H1 (cell line): ENCODE measurements at regions not wholly inside any gene's neighbourhood (a gene's known extent, or its start where the extent isn't known, plus 50 kb on each side); places are given as distances from the start of the nearest gene placed in this dataset.

Experiments
- CTCF ChIA-PET: fragments of 300-600 bp; sonication (Branson Sonifier 250); formaldehyde crosslinking; loops from one replicate; lab custom pipeline; 2021; ENCODE audit not compliant: partially characterized antibody; lab: Charles Lee
- POLR2A ChIA-PET: fragments of 300-600 bp; sonication (Branson Sonifier 250); formaldehyde crosslinking; loops from one replicate; lab custom pipeline; 2021; ENCODE audit warnings: inconsistent platforms; ENCODE audit not compliant: partially characterized antibody; lab: Charles Lee
- DNase-seq, 2 experiments: peaks; one replicate each; pipeline versions ENCODE4 v3.0.0 to v3.0.0-alpha.2; 2010 to 2022; ENCODE audit warnings: low spot score in 2 of 2, low read depth in 1 of 2, mixed read lengths in 1 of 2
- FAIRE-seq: peaks from 2 replicates; lab custom pipeline; 2011; peaks lifted over from hg19 to GRCh38; lab: Jason Lieb, UNC
- H2AFZ ChIP-seq: 2 replicates; pipeline ENCODE4 v1.8.1; 2012; ENCODE audit warnings: low read length, inconsistent platforms
- H2AK5ac ChIP-seq: 2 replicates; pipeline ENCODE4 v1.6.1; 2013; ENCODE audit warnings: low read depth, low read length
- H2BK120ac ChIP-seq: replicated peaks from 2 replicates; pipeline ENCODE3; 2013; ENCODE audit warnings: low read depth, low read length, inconsistent platforms
- H2BK12ac ChIP-seq: 2 replicates; pipeline ENCODE4 v1.6.1; 2013; ENCODE audit warnings: low read depth, low read length
- H2BK15ac ChIP-seq: 2 replicates; pipeline ENCODE4 v1.6.1; 2013; ENCODE audit warnings: low read length
- H2BK20ac ChIP-seq: 2 replicates; pipeline ENCODE4 v1.6.1; 2013; ENCODE audit warnings: low read length
- H2BK5ac ChIP-seq: 2 replicates; pipeline ENCODE4 v1.6.1; 2013; ENCODE audit warnings: low read depth, low read length
- H3K14ac ChIP-seq: 2 replicates; pipeline ENCODE4 v1.6.1; 2013; ENCODE audit warnings: inconsistent platforms; ENCODE audit not compliant: insufficient read length
- H3K18ac ChIP-seq: 2 replicates; pipeline ENCODE4 v1.6.1; 2013; ENCODE audit warnings: low read length; ENCODE audit errors: extremely low read depth
- H3K23ac ChIP-seq: 2 replicates; pipeline ENCODE4 v1.6.1; 2013; ENCODE audit warnings: inconsistent platforms; ENCODE audit not compliant: insufficient read length
- H3K23me2 ChIP-seq: 2 replicates; pipeline ENCODE4 v1.6.1; 2013; ENCODE audit warnings: low read depth, low read length
- H3K27ac ChIP-seq: 2 replicates; pipeline ENCODE4 v1.6.1; 2011; ENCODE audit warnings: low read depth, low read length, inconsistent platforms
- H3K27me3 ChIP-seq, 4 experiments: replicated peaks in 1 of 4; 1 replicate in 1 of 4; 2 replicates in 3 of 4; pipeline versions ENCODE4 v1.6.1 to v1.8.1; 2011 to 2013; ENCODE audit warnings: low read length in 3 of 4, mild to moderate bottlenecking in 3 of 4, inconsistent platforms in 2 of 4, mixed read lengths in 2 of 4, moderate library complexity in 1 of 4; ENCODE audit not compliant: control insufficient read depth in 3 of 4, insufficient read depth in 3 of 4; ENCODE audit errors: extremely low read depth in 1 of 4
- H3K36me3 ChIP-seq, 4 experiments: 2 replicates each; pipeline versions ENCODE4 v1.6.1 to v1.8.1; 2011 to 2013; ENCODE audit warnings: mild to moderate bottlenecking in 4 of 4, low read length in 3 of 4, moderate library complexity in 2 of 4, control low read depth in 1 of 4, inconsistent platforms in 1 of 4; ENCODE audit not compliant: insufficient read depth in 4 of 4, control insufficient read depth in 2 of 4
- H3K4ac ChIP-seq: replicated peaks from 2 replicates; pipeline ENCODE3; 2013; ENCODE audit warnings: low read length, low read depth, mixed read lengths, inconsistent platforms; ENCODE audit not compliant: insufficient read length
- H3K4me1 ChIP-seq, 4 experiments: replicated peaks in 1 of 4; 1 replicate in 1 of 4; 2 replicates in 3 of 4; pipeline versions ENCODE4 v1.6.1 to v1.8.1; 2011 to 2013; ENCODE audit warnings: low read length in 3 of 4, inconsistent platforms in 2 of 4, mixed read lengths in 1 of 4; ENCODE audit not compliant: insufficient read depth in 4 of 4, control insufficient read depth in 3 of 4
- H3K4me2 ChIP-seq, 2 experiments: 2 replicates each; pipeline versions ENCODE4 v1.6.1 to v1.8.1; 2011 to 2013; ENCODE audit warnings: low read depth in 2 of 2, low read length in 2 of 2, control low read depth in 1 of 2, inconsistent platforms in 1 of 2, mild to moderate bottlenecking in 1 of 2; ENCODE audit not compliant: insufficient read depth in 1 of 2
- H3K4me3 ChIP-seq, 4 experiments: fragments of 200-600, 300-600 bp in 1 of 4; sonication (generic), shearing (Covaris generic), sonication (Bioruptor Twin) in 1 of 4; 2 replicates each; pipeline versions ENCODE4 v1.5.1 to v1.8.1; 2011 to 2016; ENCODE audit warnings: low read length in 4 of 4, low read depth in 3 of 4, control low read depth in 2 of 4, inconsistent platforms in 2 of 4, mild to moderate bottlenecking in 2 of 4, mixed read lengths in 1 of 4, moderate library complexity in 1 of 4; ENCODE audit not compliant: insufficient read depth in 2 of 4; ENCODE audit errors: extremely low read depth in 1 of 4
- H3K56ac ChIP-seq: replicated peaks from 2 replicates; pipeline ENCODE3; 2013; ENCODE audit warnings: low read depth, mild to moderate bottlenecking, mixed read lengths, low read length, inconsistent platforms; ENCODE audit not compliant: insufficient read length
- H3K79me1 ChIP-seq: 2 replicates; pipeline ENCODE4 v1.6.1; 2013; ENCODE audit warnings: low read depth, low read length, control low read depth
- H3K79me2 ChIP-seq, 2 experiments: 2 replicates each; pipeline versions ENCODE4 v1.6.1 to v1.8.1; 2012 to 2013; ENCODE audit warnings: low read length in 2 of 2, mild to moderate bottlenecking in 2 of 2, inconsistent platforms in 1 of 2; ENCODE audit not compliant: insufficient read depth in 2 of 2, control insufficient read depth in 1 of 2
- H3K9ac ChIP-seq, 4 experiments: replicated peaks in 1 of 4; 1 replicate in 1 of 4; 2 replicates in 3 of 4; pipeline versions ENCODE4 v1.6.1 to v1.8.1; 2011 to 2013; ENCODE audit warnings: low read depth in 3 of 4, low read length in 3 of 4, control low read depth in 2 of 4, mild to moderate bottlenecking in 2 of 4, moderate library complexity in 2 of 4, inconsistent platforms in 1 of 4; ENCODE audit errors: extremely low read depth in 1 of 4
- H3K9me3 ChIP-seq, 2 experiments: 2 replicates each; pipeline versions ENCODE4 v1.6.1 to v1.8.1; 2012 to 2013; ENCODE audit warnings: mild to moderate bottlenecking in 2 of 2, moderate library complexity in 2 of 2, control low read depth in 1 of 2, inconsistent platforms in 1 of 2, low read depth in 1 of 2, low read length in 1 of 2, mixed read lengths in 1 of 2; ENCODE audit not compliant: insufficient read depth in 2 of 2
- H4K20me1 ChIP-seq, 2 experiments: replicated peaks in 1 of 2; 2 replicates each; pipeline versions ENCODE3 to v1.8.1; 2011 to 2013; ENCODE audit warnings: inconsistent platforms in 2 of 2, low read length in 2 of 2, mild to moderate bottlenecking in 1 of 2; ENCODE audit not compliant: insufficient read depth in 2 of 2, control insufficient read depth in 1 of 2
- H4K5ac ChIP-seq: 2 replicates; pipeline ENCODE4 v1.6.1; 2013; ENCODE audit warnings: low read length, low read depth, mixed read lengths, inconsistent platforms; ENCODE audit not compliant: insufficient read length
- H4K8ac ChIP-seq: 2 replicates; pipeline ENCODE4 v1.8.0; 2013; ENCODE audit warnings: mild to moderate bottlenecking, moderate library complexity, low read length, inconsistent platforms; ENCODE audit not compliant: insufficient read depth; ENCODE audit errors: extremely low read depth
- H4K91ac ChIP-seq: replicated peaks from 2 replicates; pipeline ENCODE3; 2013; ENCODE audit warnings: low read length, mixed read lengths, inconsistent platforms; ENCODE audit not compliant: insufficient read length
- EZH2 ChIP-seq: fragments of 200-600 bp; sonication (generic); IDR thresholded peaks from 2 replicates; pipeline ENCODE4 v1.7.1; 2012; ENCODE audit warnings: low read depth, mild to moderate bottlenecking, moderate library complexity, low read length, inconsistent platforms; ENCODE audit not compliant: severe bottlenecking
- HDAC2 ChIP-seq, 2 experiments: fragments of 300-600 bp in 1 of 2; sonication (generic) in 1 of 2; IDR thresholded peaks; 2 replicates each; pipeline ENCODE4 v1.6.1; 2011 to 2012; ENCODE audit warnings: low read depth in 2 of 2, low read length in 2 of 2, mild to moderate bottlenecking in 2 of 2, moderate library complexity in 2 of 2, borderline replicate concordance in 1 of 2, inconsistent platforms in 1 of 2
- JUND ChIP-seq: IDR thresholded peaks from 2 replicates; pipeline ENCODE4 v1.6.1; 2011; ENCODE audit warnings: mild to moderate bottlenecking, improper control_type of control experiment, low read length
- KDM4A ChIP-seq: IDR thresholded peaks from one replicate; pipeline ENCODE4 v1.7.1; 2012; ENCODE audit warnings: low read depth, mild to moderate bottlenecking, moderate library complexity, low read length, inconsistent platforms; ENCODE audit not compliant: severe bottlenecking
- KDM5A ChIP-seq: fragments of 200-600 bp; IDR thresholded peaks from 2 replicates; pipeline ENCODE4 v1.7.1; 2012; ENCODE audit warnings: mild to moderate bottlenecking, low read length, inconsistent platforms, mixed read lengths
- RNF2 ChIP-seq: fragments of 200-900, 300-1000 bp; sonication (generic); IDR thresholded peaks from 2 replicates; pipeline ENCODE4 v1.7.1; 2016; ENCODE audit warnings: borderline replicate concordance, low read depth, mild to moderate bottlenecking, antibody characterized with exemption, low read length; ENCODE audit not compliant: poor library complexity, severe bottlenecking; ENCODE audit errors: missing control alignments
- SAP30 ChIP-seq: fragments of 300-600 bp; sonication (generic); IDR thresholded peaks from 2 replicates; pipeline ENCODE4 v1.7.1; 2012; ENCODE audit warnings: low read length, moderate library complexity, mild to moderate bottlenecking, inconsistent platforms; ENCODE audit not compliant: insufficient read depth, insufficient replicate concordance
- SP2 ChIP-seq: IDR thresholded peaks from 2 replicates; pipeline ENCODE4 v1.6.1; 2012; ENCODE audit warnings: mild to moderate bottlenecking, low read length, inconsistent platforms
- TCF12 ChIP-seq: IDR thresholded peaks from 2 replicates; pipeline ENCODE4 v1.6.1; 2011; ENCODE audit warnings: low read depth, mild to moderate bottlenecking, low read length
- WGBS, 2 experiments: shearing (Covaris generic) in 1 of 2; methylation state at CpG; one replicate each; pipeline versions ENCODE4 v1.1.6 to v1.1.7; 2013 to 2015; ENCODE audit warnings: low lambda C conversion rate in 2 of 2, mixed read lengths in 2 of 2, inconsistent platforms in 1 of 2, low coverage in 1 of 2, missing lambda C conversion rate in 1 of 2; ENCODE audit not compliant: insufficient replicate concordance in 2 of 2, insufficient coverage in 1 of 2, insufficient read length in 1 of 2; ENCODE audit errors: extremely low coverage in 1 of 2, missing lambda C conversion rate in 1 of 2; 5-methylcytosine and 5-hydroxymethylcytosine counted together

- Histone ChIP-seq H2AK5ac (no peak overlapping the region), H3K27ac (no peak overlapping the region), H3K23me2 (no peaks in the 10 kb centered on the region; the same call in 1 of the 2 replicates), H3K9ac (no peak overlapping the region), H4K5ac (no peak overlapping the region), H3K79me2 (no peaks in the 10 kb centered on the region), H3K4me2 (no peak overlapping the region), H3K79me1 (no peaks in the 10 kb centered on the region), H2BK120ac (no peak overlapping the region), H3K4me1 (no peaks in the 10 kb centered on the region), H2BK15ac (no peak overlapping the region), H2AFZ (no peak overlapping the region), H4K8ac (no peak overlapping the region), H2BK12ac (no peak overlapping the region), H3K4ac (no peak overlapping the region), H2BK5ac (no peak overlapping the region), H4K20me1 (no peaks in the 10 kb centered on the region), H3K14ac (no peak overlapping the region), H3K23ac (no peak overlapping the region), H2BK20ac (no peak overlapping the region), H4K91ac (no peak overlapping the region), H3K27me3 (no peaks in the 10 kb centered on the region), H3K4me3 (no peak overlapping the region), H3K9me3 (no peaks in the 10 kb centered on the region), H3K56ac (no peak overlapping the region), H3K18ac (no peak overlapping the region), H3K36me3 (no peaks in the 10 kb centered on the region; a peak in 1 of 8 replicates)
- WGBS, 2 experiments = 88% methylated on average over 4 of the region's 4 CpGs; no CpG with 5 or more reads in 1 of the 2 experiments
- ChIA-PET CTCF (interaction anchor here (0.6 to 1.5 kb wide), 3 partner anchors 9 to 396 kb away, joined by 3 to 5 read pairs (median 5); no protein-coding TSS in a partner anchor), POLR2A (no interaction called here)
- no peak for TF ChIP-seq EZH2
- no peak for TF ChIP-seq SP2
- TF ChIP-seq HDAC2 (IDR thresholded peaks at IDR 0.05; ENCODE audit: borderline replicate concordance in 1 of 2, low read depth in 2 of 2, low read length in 2 of 2) = no peak
- TF ChIP-seq RNF2 = no peak
- TF ChIP-seq KDM5A = no peak
- TF ChIP-seq SAP30 = no peak
- no peak for TF ChIP-seq JUND
- no peak for TF ChIP-seq KDM4A
- no peak for TF ChIP-seq TCF12
- FAIRE-seq = no peak
- no peak for DNase-seq
Observed at GRCh38 chr18:5611221-5611620, 67.4 kb upstream of the EPB41L3 start.
